Heart left ventricle (tissue), 16 donors: ENCODE measurements at regions not wholly inside any gene's neighbourhood (a gene's known extent, or its start where the extent isn't known, plus 50 kb on each side); places are given as distances from the start of the nearest gene placed in this dataset.

Experiments
- ATAC-seq, 4 donors: fragments of 200-7000 bp; cut with Tn5 transposase; one replicate each; pipeline ENCODE4 v1.9.1; 2020 to 2022; ENCODE audit warnings: moderate library complexity in 4 of 4, mild to moderate bottlenecking in 3 of 4, moderate number of reproducible peaks in 1 of 4
- DNase-seq, 5 donors: peaks; one replicate each; pipeline ENCODE4 v3.0.0-alpha.2; 2020
- H3K27ac ChIP-seq, 12 donors: fragments of 200-600 bp; sonication (generic) in 4 of 12; one replicate each; pipeline versions ENCODE4 v1.5.0 to v1.8.0; 2016 to 2022; ENCODE audit warnings: mild to moderate bottlenecking in 2 of 12
- H3K27me3 ChIP-seq, 9 donors: fragments of 200-600 bp; sonication (generic) in 2 of 9; one replicate each; pipeline versions ENCODE4 v1.5.1 to v1.8.0; 2016 to 2022; ENCODE audit warnings: mild to moderate bottlenecking in 3 of 9
- H3K36me3 ChIP-seq, 9 donors: fragments of 200-600 bp; sonication (generic) in 2 of 9; one replicate each; pipeline versions ENCODE4 v1.5.0 to v1.8.0; 2018 to 2022; ENCODE audit warnings: mild to moderate bottlenecking in 2 of 9
- H3K4me1 ChIP-seq, 12 donors: fragments of 200-600 bp; sonication (generic) in 4 of 12; one replicate each; pipeline versions ENCODE4 v1.5.0 to v1.8.0; 2016 to 2022; ENCODE audit warnings: mild to moderate bottlenecking in 3 of 12
- H3K4me3 ChIP-seq, 12 donors: fragments of 200-600 bp; sonication (generic) in 4 of 12; one replicate each; pipeline versions ENCODE4 v1.5.0 to v1.8.0; 2017 to 2022; ENCODE audit warnings: mild to moderate bottlenecking in 9 of 12, moderate library complexity in 4 of 12
- H3K9me3 ChIP-seq, 12 donors: fragments of 200-600 bp; sonication (generic) in 4 of 12; one replicate each; pipeline versions ENCODE4 v1.5.0 to v1.8.0; 2016 to 2022; ENCODE audit warnings: mild to moderate bottlenecking in 1 of 12
- CTCF ChIP-seq, 12 donors: fragments of 200-600 bp; sonication (generic) in 4 of 12; IDR thresholded peaks; one replicate each; pipeline versions ENCODE4 v1.5.0 to v1.8.0; 2018 to 2022; ENCODE audit warnings: antibody characterized with exemption in 12 of 12, mild to moderate bottlenecking in 5 of 12
- POLR2A ChIP-seq, 2 donors: fragments of 450-650 bp; IDR thresholded peaks; one replicate each; pipeline ENCODE4 v1.6.1; 2017; ENCODE audit warnings: antibody characterized with exemption in 2 of 2, mild to moderate bottlenecking in 2 of 2, moderate library complexity in 2 of 2
- WGBS, 4 donors: extraction: QIAGEN DNeasy Blood & Tissue Kit in 2 of 4; methylation state at CpG; one replicate each; pipeline versions ENCODE4 v1.1.5 to v1.1.7; 2013 to 2018; 5-methylcytosine and 5-hydroxymethylcytosine counted together
- intact Hi-C, 10 donors: fragments of 100-400 bp; cut with DNase I; formaldehyde crosslinking; loops; one replicate each; pipeline versions ENCODE4 v1.11.1 to v1.14.2; 2022
- donor health status: ischemic (EF 13 %, LVEDD 7.1; RV severe dilation, severe dysfunction).
- donor health status: healthy with polysubstance abuse.
- donor health status: DM: no; HTN: yes; CAD: no.
- donor health status: DM: no; HTN: no; CAD: no.
- donor health status: ischemic (EF 25% LVEDD 6.9; RV normal size, moderate dysfunction).
- donor health status: ischemic (EF 25% LVEDD 5.7; RV mildly dilated, moderate dysfunction).
- donor health status: healthy.
- donor health status: DM: yes; HTN: yes; CAD: no.
- donor health status: ischemic (EF 35%, LVEDD 5.7; RV mildly dilated, moderate dysfunction).
- donor health status: nonischemic (EF 11% LVEDD 7.7; RV severe dilation, severe dysfunction).
- donor health status: DM: yes; HTN: yes; CAD: no.
- donor health status: PGD.
- donor health status: ischemic (EF 29% LVEDD 5.4; RV normal size, mild dysfunction).
- donor health status: nonischemic (EF 23%, LVEDD 6.1; RV moderate dilation, normal function).

DNA sequence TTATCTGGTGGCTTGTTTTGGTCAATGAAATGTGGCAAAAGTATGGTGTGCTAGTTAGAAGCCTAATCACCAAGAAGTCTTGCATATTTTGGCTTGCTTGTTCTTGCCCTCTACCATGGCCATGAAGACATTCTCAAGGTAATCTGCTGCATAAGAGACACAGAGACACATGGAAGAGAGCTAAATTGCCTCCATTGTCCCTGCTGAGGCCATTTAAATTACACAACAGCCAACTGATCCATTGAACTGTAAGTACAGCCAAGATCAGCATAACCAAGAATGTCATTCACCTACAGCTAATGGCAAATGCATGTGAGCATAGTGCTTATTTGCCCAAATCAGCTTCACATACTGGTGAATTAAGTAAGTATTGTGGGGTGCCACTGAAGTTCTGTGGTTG, 603.8 kb downstream of the FRK start:
- Histone ChIP-seq H3K4me1 (no peaks in the 10 kb centered on the region), H3K36me3 (no peaks in the 10 kb centered on the region), H3K27ac (no peak overlapping the region), H3K4me3 (no peak overlapping the region), H3K27me3 (no peaks in the 10 kb centered on the region), H3K9me3 (no peaks in the 10 kb centered on the region)
- ATAC-seq (no peak), DNase-seq (no peak)
- no peak for TF ChIP-seq CTCF (IDR thresholded peaks at IDR 0.05)
- no peak for TF ChIP-seq POLR2A (IDR thresholded peaks at IDR 0.05)
- intact Hi-C loops = no loop called here

DNA sequence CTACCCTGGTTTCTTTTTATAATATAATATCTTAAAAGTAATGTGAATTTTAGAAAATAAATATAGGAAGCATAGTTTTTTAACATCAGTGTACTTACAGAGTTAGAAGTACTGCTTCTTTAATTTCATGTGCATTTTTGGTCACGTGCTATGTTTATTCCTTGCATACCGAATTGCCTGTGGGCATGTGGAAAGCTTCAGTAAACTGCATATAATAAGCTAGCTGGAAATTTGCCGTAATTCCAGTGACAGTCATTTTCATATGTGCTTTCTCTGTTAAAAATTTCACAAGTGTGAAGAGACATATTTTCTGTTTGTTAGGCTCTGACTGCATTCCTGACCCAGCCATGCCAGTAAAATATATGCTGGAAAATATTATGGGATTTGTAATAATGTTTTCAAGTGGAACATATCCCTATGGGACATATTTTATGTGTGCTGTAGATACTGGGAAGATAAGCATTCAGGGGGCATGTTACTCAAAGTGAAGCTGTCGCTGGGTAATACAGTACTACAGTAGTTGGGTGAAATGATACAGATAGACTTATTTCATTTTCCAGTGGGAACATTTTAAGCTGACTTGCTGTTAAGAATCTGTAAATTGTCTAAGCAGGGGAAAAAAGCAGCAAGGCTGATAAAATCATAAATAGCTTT, 616.7 kb downstream of the FRK start:
- no peak for TF ChIP-seq CTCF (IDR thresholded peaks at IDR 0.05)
- no peak for TF ChIP-seq POLR2A (IDR thresholded peaks at IDR 0.05)
- no peaks in the 10 kb centered on the region for H3K27me3 ChIP-seq
- H3K9me3 ChIP-seq = peaks cover 0 to 5% (median 0%) of the 10 kb centered on the region in 12 donors
- DNase-seq (no peak), ATAC-seq (no peak)
- 76 to 90% (median 80%) methylated on average over 4 of the region's 4 CpGs for WGBS, 4 donors
- H3K36me3 ChIP-seq = no peaks in the 10 kb centered on the region
- no peaks in the 10 kb centered on the region for H3K4me1 ChIP-seq
- intact Hi-C loops = no loop called here
- H3K4me3 ChIP-seq = no peak overlapping the region
- H3K27ac ChIP-seq = no peak overlapping the region

- TF ChIP-seq CTCF (IDR thresholded peaks at IDR 0.05) (no peak), POLR2A (IDR thresholded peaks at IDR 0.05) (no peak)
- no peaks in the 10 kb centered on the region for H3K27me3 ChIP-seq
- ATAC-seq = no peak
- WGBS, 4 donors = 54 to 66% (median 57%) methylated on average over 2 of the region's 2 CpGs
- H3K36me3 ChIP-seq = no peaks in the 10 kb centered on the region
- intact Hi-C loops = no loop called here
- no peak overlapping the region for H3K27ac ChIP-seq
- DNase-seq = no peak
- H3K4me1 ChIP-seq = no peaks in the 10 kb centered on the region
- H3K9me3 ChIP-seq = peaks cover 0 to 5% (median 0%) of the 10 kb centered on the region in 12 donors
- H3K4me3 ChIP-seq = no peak overlapping the region
Observed at GRCh38 chr6:115442323-115442722, 618.4 kb downstream of the FRK start.

DNA sequence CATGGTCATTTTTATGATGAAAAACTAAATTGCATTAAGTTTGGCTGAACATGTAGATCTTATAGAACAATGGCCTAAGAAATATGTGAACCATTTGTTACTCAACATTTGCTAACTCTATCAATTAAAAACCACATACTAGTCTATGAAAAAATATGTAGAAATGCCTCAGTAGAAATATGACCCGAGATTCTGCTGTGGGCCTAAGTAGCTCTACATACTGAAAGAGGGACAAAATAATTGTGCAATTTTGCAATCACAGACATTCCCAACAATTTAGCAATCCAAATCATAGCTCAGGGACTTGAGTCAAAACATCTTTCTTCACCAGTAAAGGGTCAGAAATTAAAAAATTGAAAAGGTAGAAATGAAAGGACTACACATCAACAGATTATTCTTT, 619.0 kb downstream of the FRK start:
- ATAC-seq = no peak

More for the DNA sequence above, 619.0 kb downstream of the FRK start:
- no peaks in the 10 kb centered on the region for H3K36me3 ChIP-seq
- intact Hi-C loops = no loop called here
- no peaks in the 10 kb centered on the region for H3K27me3 ChIP-seq
- H3K27ac ChIP-seq = no peak overlapping the region
- peaks cover 0 to 5% (median 0%) of the 10 kb centered on the region in 12 donors for H3K9me3 ChIP-seq
- H3K4me3 ChIP-seq = no peak overlapping the region
- no peak for DNase-seq
- 63 to 75% (median 73%) methylated on average over 1 of the region's 1 CpG for WGBS, 4 donors
- no peaks in the 10 kb centered on the region for H3K4me1 ChIP-seq
- TF ChIP-seq CTCF (IDR thresholded peaks at IDR 0.05) (no peak), POLR2A (IDR thresholded peaks at IDR 0.05) (no peak)
